HCT116 (cell line): ENCODE measurements at regions not wholly inside any gene's neighbourhood (a gene's known extent, or its start where the extent isn't known, plus 50 kb on each side); places are given as distances from the start of the nearest gene placed in this dataset.

ENCODE experiments used
- ATF3 ChIP-seq: IDR thresholded peaks from 2 replicates; pipeline ENCODE4 v1.6.1; 2012
- CTCF ChIP-seq, 3 experiments: fragments of 200-600 bp in 1 of 3; sonication (generic) in 1 of 3; IDR thresholded peaks in 2 of 3; conservative IDR thresholded peaks in 1 of 3; 2 replicates each; pipeline ENCODE4 v1.5.1; 2012 to 2017; ENCODE audit warnings: low read depth in 2 of 3, low read length in 2 of 3, antibody characterized with exemption in 1 of 3, borderline replicate concordance in 1 of 3, control low read depth in 1 of 3, mild to moderate bottlenecking in 1 of 3, mixed read lengths in 1 of 3, mixed run types in 1 of 3, moderate library complexity in 1 of 3; ENCODE audit not compliant: insufficient read depth in 1 of 3
- ELF1 ChIP-seq: IDR thresholded peaks from 2 replicates; pipeline ENCODE4 v1.6.1; 2012; ENCODE audit warnings: low read depth, borderline replicate concordance
- EZH2 ChIP-seq: fragments of 200-600 bp; sonication (generic); IDR thresholded peaks from 2 replicates; pipeline ENCODE4 v1.6.1; 2017; ENCODE audit warnings: antibody characterized with exemption, mixed run types
- EZH2phosphoT487 ChIP-seq: fragments of 200-600 bp; IDR thresholded peaks from 2 replicates; pipeline ENCODE4 v1.6.1; 2018; ENCODE audit warnings: antibody characterized with exemption, borderline replicate concordance
- FOSL1 ChIP-seq: IDR thresholded peaks from 2 replicates; pipeline ENCODE4 v1.6.1; 2012; ENCODE audit warnings: low read depth
- POLR2A ChIP-seq: IDR thresholded peaks from 2 replicates; pipeline ENCODE4 v1.7.0; 2011; ENCODE audit warnings: borderline replicate concordance; ENCODE audit not compliant: insufficient read depth, insufficient read length; ENCODE audit errors: extremely low read depth
- POLR2AphosphoS5 ChIP-seq: IDR thresholded peaks from 2 replicates; pipeline ENCODE4 v1.6.1; 2011; ENCODE audit warnings: mild to moderate bottlenecking, low read depth, low read length, moderate library complexity
- SIN3A ChIP-seq: IDR thresholded peaks from 2 replicates; pipeline ENCODE4 v1.6.1; 2012; ENCODE audit warnings: low read depth
- SRF ChIP-seq: IDR thresholded peaks from 2 replicates; pipeline ENCODE4 v1.6.1; 2012; ENCODE audit warnings: low read depth
- ZBTB33 ChIP-seq: IDR thresholded peaks from 2 replicates; pipeline ENCODE4 v1.6.1; 2011; ENCODE audit warnings: mild to moderate bottlenecking, low read length, moderate library complexity; ENCODE audit not compliant: insufficient replicate concordance; ENCODE audit errors: extremely low read depth
- ZNF274 ChIP-seq: fragments of 200-500 bp; sonication (Bioruptor generic); IDR thresholded peaks from 2 replicates; pipeline ENCODE4 v1.6.1; 2014; ENCODE audit warnings: mild to moderate bottlenecking, low read depth, low read length, inconsistent platforms

GRCh38 chr2:15751477-15751876, 159.8 kb downstream of the DDX1 start:
- no peak for TF ChIP-seq CTCF (IDR thresholded peaks at IDR 0.05 in 2 of 3, conservative IDR thresholded peaks at IDR 0.05 in 1 of 3; ENCODE audit: borderline replicate concordance in 1 of 3, insufficient read depth in 1 of 3, low read depth in 2 of 3, low read length in 2 of 3)
- no peak for TF ChIP-seq ZBTB33
- TF ChIP-seq ELF1: no peak
- no peak for TF ChIP-seq POLR2AphosphoS5
- no peak for TF ChIP-seq SRF
- no peak for TF ChIP-seq FOSL1
- no peak for TF ChIP-seq POLR2A
- no peak for TF ChIP-seq SIN3A
- no peak for TF ChIP-seq ATF3
- no peak for TF ChIP-seq ZNF274
- no peak for TF ChIP-seq EZH2phosphoT487
- TF ChIP-seq EZH2: no peak
